Endothelial cell of umbilical vein (primary cell): ENCODE measurements at regions not wholly inside any gene's neighbourhood (a gene's known extent, or its start where the extent isn't known, plus 50 kb on each side); places are given as distances from the start of the nearest gene placed in this dataset.

ENCODE experiments used
- BruUV-seq: library from RNA; stranded (reverse); fragments of 400-500 nt; replicated peaks from 2 replicates; lab custom pipeline; 2021; lab: Mats Ljungman, UMichigan
- CTCF ChIA-PET: fragments of 300-600, 350-600 bp; sonication (Branson Sonifier 250); formaldehyde crosslinking; loops from one replicate; lab custom pipeline; 2021; ENCODE audit warnings: antibody characterized with exemption, inconsistent platforms; lab: Charles Lee
- POLR2A ChIA-PET: fragments of 300-600, 350-600 bp; sonication (Branson Sonifier 250); formaldehyde crosslinking; loops from one replicate; lab custom pipeline; 2021; ENCODE audit warnings: antibody characterized with exemption, inconsistent platforms; lab: Charles Lee
- DNase-seq: peaks from one replicate; pipeline ENCODE4 v3.0.0-alpha.2; 2011; ENCODE audit warnings: low read depth, low spot score
- FAIRE-seq: peaks from 2 replicates; lab custom pipeline; 2011; peaks lifted over from hg19 to GRCh38; lab: Jason Lieb, UNC
- H2AFZ ChIP-seq: 2 replicates; pipeline ENCODE4 v1.6.0; 2012; ENCODE audit warnings: low read depth, low read length, control low read depth, inconsistent platforms
- H3K27ac ChIP-seq: 2 replicates; pipeline ENCODE4 v1.5.1; 2011; ENCODE audit warnings: low read depth, mild to moderate bottlenecking, control low read depth, low read length, moderate library complexity; ENCODE audit not compliant: insufficient read depth
- H3K27me3 ChIP-seq, 2 experiments: 2 replicates each; pipeline versions ENCODE4 v1.6.0 to v1.6.1; 2011; ENCODE audit warnings: low read length in 2 of 2, mixed read lengths in 1 of 2; ENCODE audit not compliant: control insufficient read depth in 2 of 2, insufficient read depth in 2 of 2
- H3K36me3 ChIP-seq, 2 experiments: 2 replicates in 1 of 2; 3 replicates in 1 of 2; pipeline ENCODE4 v1.5.1; 2011; ENCODE audit warnings: low read length in 2 of 2, mild to moderate bottlenecking in 1 of 2, moderate library complexity in 1 of 2; ENCODE audit not compliant: control insufficient read depth in 2 of 2, insufficient read depth in 2 of 2; ENCODE audit errors: extremely low read depth in 1 of 2
- H3K4me1 ChIP-seq: 3 replicates; pipeline ENCODE4 v1.5.1; 2011; ENCODE audit warnings: mild to moderate bottlenecking, low read length; ENCODE audit not compliant: control insufficient read depth, insufficient read depth; ENCODE audit errors: extremely low read depth
- H3K4me2 ChIP-seq: 2 replicates; pipeline ENCODE4 v1.6.1; 2011; ENCODE audit warnings: low read length, control low read depth, mixed read lengths; ENCODE audit not compliant: insufficient read depth
- H3K4me3 ChIP-seq, 3 experiments: fragments of 200-600 bp in 1 of 3; sonication (generic), shearing (Covaris generic) in 1 of 3; replicated peaks in 1 of 3; 2 replicates each; pipeline ENCODE4 v1.5.1; 2011 to 2016; ENCODE audit warnings: control low read depth in 3 of 3, low read length in 3 of 3, mild to moderate bottlenecking in 2 of 3, inconsistent platforms in 1 of 3, low read depth in 1 of 3, moderate library complexity in 1 of 3; ENCODE audit not compliant: insufficient read depth in 1 of 3
- H3K79me2 ChIP-seq: 2 replicates; pipeline ENCODE4 v1.6.0; 2012; ENCODE audit warnings: low read length, inconsistent platforms; ENCODE audit not compliant: control insufficient read depth, insufficient read depth
- H3K9ac ChIP-seq: replicated peaks from 2 replicates; pipeline ENCODE3; 2011; ENCODE audit warnings: low read length, control low read depth; ENCODE audit not compliant: insufficient read depth; ENCODE audit errors: extremely low read depth
- H3K9me1 ChIP-seq: replicated peaks from 3 replicates; pipeline ENCODE4 v1.6.0; 2011; ENCODE audit warnings: mild to moderate bottlenecking, low read length; ENCODE audit not compliant: control insufficient read depth, insufficient read depth; ENCODE audit errors: extremely low read depth
- H3K9me3 ChIP-seq: replicated peaks from 2 replicates; pipeline ENCODE4 v1.5.1; 2012; ENCODE audit warnings: low read length, inconsistent platforms; ENCODE audit not compliant: control insufficient read depth, insufficient read depth
- H4K20me1 ChIP-seq: replicated peaks from 2 replicates; pipeline ENCODE3; 2011; ENCODE audit warnings: mild to moderate bottlenecking, low read length; ENCODE audit not compliant: control insufficient read depth, insufficient read depth; ENCODE audit errors: extremely low read depth
- CTCF ChIP-seq, 2 donors: IDR thresholded peaks; 1 replicate in 1 of 2; 2 replicates in 1 of 2; pipeline ENCODE4 v1.5.1; 2011; ENCODE audit warnings: low read length in 2 of 2, mild to moderate bottlenecking in 2 of 2, moderate library complexity in 2 of 2, control low read depth in 1 of 2, inconsistent platforms in 1 of 2, low read depth in 1 of 2; ENCODE audit not compliant: insufficient read depth in 1 of 2; ENCODE audit errors: extremely low read depth in 1 of 2
- EZH2 ChIP-seq: IDR thresholded peaks from 2 replicates; pipeline ENCODE4 v1.6.1; 2012; ENCODE audit warnings: borderline replicate concordance, low read depth, mild to moderate bottlenecking, moderate library complexity, low read length, inconsistent platforms; ENCODE audit not compliant: severe bottlenecking
- FOS ChIP-seq: IDR thresholded peaks from 2 replicates; pipeline ENCODE4 v1.6.1; 2011; ENCODE audit warnings: mild to moderate bottlenecking, low read length, moderate library complexity, borderline replicate concordance; ENCODE audit not compliant: insufficient read depth
- GATA2 ChIP-seq: IDR thresholded peaks from 2 replicates; pipeline ENCODE4 v1.7.0; 2011; ENCODE audit warnings: low read depth, mild to moderate bottlenecking, moderate library complexity, mixed read lengths, low read length; ENCODE audit not compliant: insufficient read length, insufficient read depth
- JUN ChIP-seq: IDR thresholded peaks from 2 replicates; pipeline ENCODE4 v1.6.1; 2011; ENCODE audit warnings: borderline replicate concordance, low read depth; ENCODE audit not compliant: insufficient read length, insufficient read depth
- MYC ChIP-seq: IDR thresholded peaks from one replicate; pipeline ENCODE4 v1.6.1; 2011; ENCODE audit warnings: mild to moderate bottlenecking, low read depth, low read length
- POLR2A ChIP-seq: IDR thresholded peaks from 2 replicates; pipeline ENCODE4 v1.6.1; 2012; ENCODE audit warnings: low read depth, mild to moderate bottlenecking, control low read depth, low read length
- POLR2AphosphoS5 ChIP-seq: IDR thresholded peaks from 2 replicates; pipeline ENCODE4 v1.6.1; 2012; ENCODE audit warnings: low read depth, mild to moderate bottlenecking, control low read depth, low read length, moderate library complexity; ENCODE audit not compliant: insufficient read depth
- dilution Hi-C: fragments of 300-500 bp; cut with MboI; formaldehyde crosslinking; loops from one replicate; pipeline ENCODE4 v1.15.0; 2019; ENCODE audit warnings: low sequenced_read_pairs; ENCODE audit not compliant: extremely low pct_ligation_motif_present
- intact Hi-C: fragments of 100-400 bp; cut with micrococcal nuclease; formaldehyde crosslinking; loops from one replicate; pipeline ENCODE4 v1.10.0; 2022
- TF ChIP-seq, protein P1 (sequence below): IDR thresholded peaks from 2 replicates; pipeline ENCODE4 v1.6.1; 2011; ENCODE audit not compliant: insufficient read depth, insufficient read length

- H3K9me3 ChIP-seq, result no peaks in the 10 kb centered on the region
- ChIA-PET CTCF (interaction anchor here (1.5 kb wide), 1 partner anchor 9 kb away, joined by 4 read pairs; no protein-coding TSS in a partner anchor), POLR2A (no interaction called here)
- TF ChIP-seq MYC (no peak), POLR2A (no peak), JUN (no peak), POLR2AphosphoS5 (no peak), FOS (no peak), GATA2 (no peak), EZH2 (no peak), CTCF (IDR thresholded peaks at IDR 0.05; ENCODE audit: extremely low read depth in 1 of 2, insufficient read depth in 1 of 2, low read depth in 1 of 2, low read length in 2 of 2) (no peak)
- TF ChIP-seq, protein P1, sequence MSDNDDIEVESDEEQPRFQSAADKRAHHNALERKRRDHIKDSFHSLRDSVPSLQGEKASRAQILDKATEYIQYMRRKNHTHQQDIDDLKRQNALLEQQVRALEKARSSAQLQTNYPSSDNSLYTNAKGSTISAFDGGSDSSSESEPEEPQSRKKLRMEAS, result no peak
- BruUV-seq, result no TSS peak
- H3K9ac ChIP-seq, result no peak overlapping the region
- H3K4me3 ChIP-seq, result no peak overlapping the region
- FAIRE-seq (no peak), DNase-seq (no peak)
- intact Hi-C loops (no loop called here), dilution Hi-C loops (no loop called here)
- no peaks in the 10 kb centered on the region for H3K36me3 ChIP-seq
- H3K79me2 ChIP-seq, result no peaks in the 10 kb centered on the region
- H3K4me1 ChIP-seq, result no peaks in the 10 kb centered on the region
- no peaks in the 10 kb centered on the region for H3K27me3 ChIP-seq
- no peaks in the 10 kb centered on the region for H4K20me1 ChIP-seq
- H2AFZ ChIP-seq, result no peak overlapping the region
- H3K4me2 ChIP-seq, result no peak overlapping the region
- H3K27ac ChIP-seq, result no peak overlapping the region
- no peaks in the 10 kb centered on the region for H3K9me1 ChIP-seq
Observed at GRCh38 chr9:16356196-16356765, 514.2 kb downstream of the BNC2 start.
